HFFc6 (cell line): ENCODE measurements at regions not wholly inside any gene's neighbourhood (a gene's known extent, or its start where the extent isn't known, plus 50 kb on each side); places are given as distances from the start of the nearest gene placed in this dataset.

ENCODE experiments used
- DNase-seq: peaks from one replicate; pipeline ENCODE4 v3.0.0-alpha.2; 2018
- H3K27ac Mint-ChIP-seq: 2 replicates; pipeline ENCODE4 v1.8.0; 2020; ENCODE audit warnings: mild to moderate bottlenecking, mixed read lengths
- H3K27me3 Mint-ChIP-seq: 2 replicates; pipeline ENCODE4 v1.8.0; 2021; ENCODE audit warnings: mild to moderate bottlenecking, moderate library complexity, mixed read lengths; ENCODE audit not compliant: insufficient read depth
- H3K36me3 Mint-ChIP-seq: 2 replicates; pipeline ENCODE4 v1.8.0; 2021; ENCODE audit warnings: low read depth, mixed read lengths
- H3K4me1 Mint-ChIP-seq: 2 replicates; pipeline ENCODE4 v1.8.0; 2020; ENCODE audit warnings: low read depth, mixed read lengths
- H3K4me3 Mint-ChIP-seq: 2 replicates; pipeline ENCODE4 v1.8.0; 2020; ENCODE audit warnings: mild to moderate bottlenecking, moderate library complexity, mixed read lengths
- H3K9me3 Mint-ChIP-seq: 2 replicates; pipeline ENCODE4 v1.8.0; 2020; ENCODE audit warnings: mild to moderate bottlenecking, mixed read lengths
- CTCF ChIP-seq: fragments of 200-600 bp; sonication (generic); IDR thresholded peaks from 2 replicates; pipeline ENCODE4 v1.5.0; 2021; ENCODE audit warnings: antibody characterized with exemption, mild to moderate bottlenecking

GRCh38 chr16:11404603-11405002 lies 59.3 kb downstream of the RMI2 start:
- H3K9me3 Mint-ChIP-seq: no peaks in the 10 kb centered on the region
- no peak overlapping the region for H3K4me3 Mint-ChIP-seq
- H3K27ac Mint-ChIP-seq: no peak overlapping the region
- DNase-seq: no peak
- no peak for TF ChIP-seq CTCF
- peaks cover 7% of the 10 kb centered on the region for H3K27me3 Mint-ChIP-seq
- H3K36me3 Mint-ChIP-seq: no peaks in the 10 kb centered on the region
- H3K4me1 Mint-ChIP-seq: peaks cover 17% of the 10 kb centered on the region

GRCh38 chr16:11405331-11406176 lies 60.3 kb downstream of the RMI2 start:
- Mint-ChIP-seq H3K36me3 (no peaks in the 10 kb centered on the region), H3K4me3 (no peak overlapping the region), H3K4me1 (peaks cover 20% of the 10 kb centered on the region), H3K27ac (no peak overlapping the region), H3K27me3 (peaks cover 7% of the 10 kb centered on the region), H3K9me3 (no peaks in the 10 kb centered on the region)
- peak; percentile 79 for TF ChIP-seq CTCF
- no peak for DNase-seq

- Mint-ChIP-seq H3K4me1 (peaks cover 20% of the 10 kb centered on the region), H3K36me3 (no peaks in the 10 kb centered on the region), H3K27ac (no peak overlapping the region), H3K4me3 (no peak overlapping the region), H3K9me3 (no peaks in the 10 kb centered on the region), H3K27me3 (peaks cover 5% of the 10 kb centered on the region)
- DNase-seq: no peak
- TF ChIP-seq CTCF: no peak
Observed at GRCh38 chr16:11406177-11406560, 60.9 kb downstream of the RMI2 start.

GRCh38 chr16:11407047-11407982 lies 62.1 kb downstream of the RMI2 start:
- H3K9me3 Mint-ChIP-seq: no peaks in the 10 kb centered on the region
- peak; percentile 92 for TF ChIP-seq CTCF
- H3K27me3 Mint-ChIP-seq: peaks cover 5% of the 10 kb centered on the region
- H3K4me3 Mint-ChIP-seq: no peak overlapping the region
- peaks cover 20% of the 10 kb centered on the region for H3K4me1 Mint-ChIP-seq
- H3K36me3 Mint-ChIP-seq: no peaks in the 10 kb centered on the region
- peak; percentile 72 for DNase-seq
- H3K27ac Mint-ChIP-seq: no peak overlapping the region

- H3K36me3 Mint-ChIP-seq: no peaks in the 10 kb centered on the region
- DNase-seq: no peak
- H3K4me3 Mint-ChIP-seq: no peak overlapping the region
- H3K4me1 Mint-ChIP-seq: peaks cover 20% of the 10 kb centered on the region
- peaks cover 4% of the 10 kb centered on the region for H3K27me3 Mint-ChIP-seq
- TF ChIP-seq CTCF: no peak
- H3K27ac Mint-ChIP-seq: no peak overlapping the region
- H3K9me3 Mint-ChIP-seq: no peaks in the 10 kb centered on the region
Observed at GRCh38 chr16:11408216-11408615, 63.0 kb downstream of the RMI2 start.
